Body of pancreas (tissue), 4 donors: ENCODE measurements at regions not wholly inside any gene's neighbourhood (a gene's known extent, or its start where the extent isn't known, plus 50 kb on each side); places are given as distances from the start of the nearest gene placed in this dataset.

Experiments
- POLR2A ChIP-seq, 3 donors: fragments of 450-650 bp; IDR thresholded peaks; one replicate each; pipeline ENCODE4 v1.6.1; 2016; ENCODE audit warnings: antibody characterized with exemption in 3 of 3, mild to moderate bottlenecking in 2 of 3
- TF ChIP-seq, protein P1 (sequence below), 7 experiments: fragments of 450-650 bp in 4 of 7; fragments of 200-600 bp in 3 of 7; sonication (generic) in 3 of 7; IDR thresholded peaks; one replicate each; pipeline ENCODE4 v1.5.1; 2016 to 2019; ENCODE audit warnings: antibody characterized with exemption in 7 of 7

DNA sequence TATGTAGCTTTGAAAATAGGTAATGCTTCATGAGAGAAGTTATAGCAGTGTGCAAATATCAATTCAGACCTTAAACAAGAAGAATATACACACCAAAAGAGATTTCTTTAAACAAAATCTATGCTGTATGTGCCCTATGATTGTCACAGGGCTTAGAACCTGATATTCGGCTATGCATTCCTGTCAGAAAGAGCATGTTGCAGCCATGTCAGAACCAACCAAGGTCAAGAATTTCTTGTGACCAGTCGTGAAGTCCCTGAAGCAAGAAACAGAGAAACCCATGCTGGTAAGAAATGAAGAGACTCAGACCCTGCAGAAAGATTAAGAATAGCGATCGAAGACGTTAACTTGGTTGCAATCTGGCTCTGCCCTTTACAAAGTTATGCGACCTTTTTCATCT is 210.3 kb upstream of the SPIN4 start:
- TF ChIP-seq POLR2A (IDR thresholded peaks at IDR 0.05) = no peak
- TF ChIP-seq, protein P1, sequence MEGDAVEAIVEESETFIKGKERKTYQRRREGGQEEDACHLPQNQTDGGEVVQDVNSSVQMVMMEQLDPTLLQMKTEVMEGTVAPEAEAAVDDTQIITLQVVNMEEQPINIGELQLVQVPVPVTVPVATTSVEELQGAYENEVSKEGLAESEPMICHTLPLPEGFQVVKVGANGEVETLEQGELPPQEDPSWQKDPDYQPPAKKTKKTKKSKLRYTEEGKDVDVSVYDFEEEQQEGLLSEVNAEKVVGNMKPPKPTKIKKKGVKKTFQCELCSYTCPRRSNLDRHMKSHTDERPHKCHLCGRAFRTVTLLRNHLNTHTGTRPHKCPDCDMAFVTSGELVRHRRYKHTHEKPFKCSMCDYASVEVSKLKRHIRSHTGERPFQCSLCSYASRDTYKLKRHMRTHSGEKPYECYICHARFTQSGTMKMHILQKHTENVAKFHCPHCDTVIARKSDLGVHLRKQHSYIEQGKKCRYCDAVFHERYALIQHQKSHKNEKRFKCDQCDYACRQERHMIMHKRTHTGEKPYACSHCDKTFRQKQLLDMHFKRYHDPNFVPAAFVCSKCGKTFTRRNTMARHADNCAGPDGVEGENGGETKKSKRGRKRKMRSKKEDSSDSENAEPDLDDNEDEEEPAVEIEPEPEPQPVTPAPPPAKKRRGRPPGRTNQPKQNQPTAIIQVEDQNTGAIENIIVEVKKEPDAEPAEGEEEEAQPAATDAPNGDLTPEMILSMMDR (IDR thresholded peaks at IDR 0.05) = no peak
